ENCODE measurements at regions not wholly inside any gene's neighbourhood (a gene's known extent, or its start where the extent isn't known, plus 50 kb on each side); places are given as distances from the start of the nearest gene placed in this dataset.

- no peak for TF ChIP-seq POLR2A (IDR thresholded peaks at IDR 0.05)
- TF ChIP-seq CTCF (IDR thresholded peaks at IDR 0.05) = no peak
Measured at GRCh38 chr1:38297842-38298241, 251.2 kb upstream of the POU3F1 start.

All from breast epithelium (tissue), 3 donors.